ENCODE measurements at regions not wholly inside any gene's neighbourhood (a gene's known extent, or its start where the extent isn't known, plus 50 kb on each side); places are given as distances from the start of the nearest gene placed in this dataset.

DNA sequence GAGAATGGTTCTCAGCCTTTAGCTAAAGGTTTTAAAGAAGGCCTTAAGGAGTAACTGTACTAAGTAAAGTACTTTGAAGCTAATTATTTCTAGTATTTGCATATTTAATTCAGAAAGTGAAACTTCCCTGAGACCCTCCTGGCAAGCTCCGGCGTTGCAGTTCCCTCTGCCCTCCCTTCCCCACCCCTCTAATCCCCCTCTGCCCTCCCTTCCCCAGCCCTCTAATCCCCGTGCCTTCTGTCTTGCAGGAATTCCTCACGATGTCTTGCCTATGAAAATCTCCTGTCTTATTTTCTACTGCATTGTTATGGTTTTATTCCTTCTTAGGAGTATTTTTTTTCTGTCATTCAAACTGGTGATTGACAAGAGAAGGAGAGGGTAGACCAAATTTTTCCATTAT lies 236.9 kb downstream of the COL4A1 start:
- Mint-ChIP-seq H3K36me3 (no peaks in the 10 kb centered on the region), H3K4me1 (peaks cover 5% of the 10 kb centered on the region), H3K4me3 (no peak overlapping the region), H3K27ac (no peak overlapping the region), H3K27me3 (ENCODE audit: low read depth) (no peaks in the 10 kb centered on the region), H3K9me3 (no peaks in the 10 kb centered on the region)
- TF ChIP-seq, protein P1, sequence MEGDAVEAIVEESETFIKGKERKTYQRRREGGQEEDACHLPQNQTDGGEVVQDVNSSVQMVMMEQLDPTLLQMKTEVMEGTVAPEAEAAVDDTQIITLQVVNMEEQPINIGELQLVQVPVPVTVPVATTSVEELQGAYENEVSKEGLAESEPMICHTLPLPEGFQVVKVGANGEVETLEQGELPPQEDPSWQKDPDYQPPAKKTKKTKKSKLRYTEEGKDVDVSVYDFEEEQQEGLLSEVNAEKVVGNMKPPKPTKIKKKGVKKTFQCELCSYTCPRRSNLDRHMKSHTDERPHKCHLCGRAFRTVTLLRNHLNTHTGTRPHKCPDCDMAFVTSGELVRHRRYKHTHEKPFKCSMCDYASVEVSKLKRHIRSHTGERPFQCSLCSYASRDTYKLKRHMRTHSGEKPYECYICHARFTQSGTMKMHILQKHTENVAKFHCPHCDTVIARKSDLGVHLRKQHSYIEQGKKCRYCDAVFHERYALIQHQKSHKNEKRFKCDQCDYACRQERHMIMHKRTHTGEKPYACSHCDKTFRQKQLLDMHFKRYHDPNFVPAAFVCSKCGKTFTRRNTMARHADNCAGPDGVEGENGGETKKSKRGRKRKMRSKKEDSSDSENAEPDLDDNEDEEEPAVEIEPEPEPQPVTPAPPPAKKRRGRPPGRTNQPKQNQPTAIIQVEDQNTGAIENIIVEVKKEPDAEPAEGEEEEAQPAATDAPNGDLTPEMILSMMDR (IDR thresholded peaks at IDR 0.05; ENCODE audit: unreplicated experiment): no peak
- no peak for DNase-seq (ENCODE audit: low spot score in 2 of 2, unreplicated experiment in 2 of 2)

DNA sequence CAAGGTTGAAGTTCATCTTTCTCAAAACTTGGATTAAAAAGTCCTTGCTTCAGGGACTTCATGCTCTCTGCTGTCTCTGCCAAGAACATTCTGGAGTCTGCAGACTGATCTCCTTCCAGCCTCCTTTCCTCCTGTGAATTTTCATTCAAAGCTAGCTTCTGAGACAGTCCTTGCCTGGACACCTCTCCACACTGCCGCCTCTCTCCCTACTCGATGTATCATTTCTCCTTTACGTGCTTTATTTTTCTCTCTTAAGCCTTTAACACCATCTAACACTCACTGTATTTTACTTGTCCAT lies 238.8 kb downstream of the COL4A1 start:
- H3K36me3 Mint-ChIP-seq: no peaks in the 10 kb centered on the region
- peaks cover 5% of the 10 kb centered on the region for H3K4me1 Mint-ChIP-seq
- TF ChIP-seq, protein P1 (IDR thresholded peaks at IDR 0.05; ENCODE audit: unreplicated experiment): no peak
- H3K27ac Mint-ChIP-seq: no peak overlapping the region
- no peaks in the 10 kb centered on the region for H3K27me3 Mint-ChIP-seq (ENCODE audit: low read depth)
- no peaks in the 10 kb centered on the region for H3K9me3 Mint-ChIP-seq
- no peak for DNase-seq (ENCODE audit: low spot score in 2 of 2, unreplicated experiment in 2 of 2)
- H3K4me3 Mint-ChIP-seq: no peak overlapping the region

- Mint-ChIP-seq H3K27ac (no peak overlapping the region), H3K9me3 (no peaks in the 10 kb centered on the region), H3K4me1 (peaks cover 5% of the 10 kb centered on the region), H3K27me3 (ENCODE audit: low read depth) (no peaks in the 10 kb centered on the region), H3K4me3 (no peak overlapping the region), H3K36me3 (no peaks in the 10 kb centered on the region)
- TF ChIP-seq, protein P1 (IDR thresholded peaks at IDR 0.05; ENCODE audit: unreplicated experiment): no peak
- DNase-seq (ENCODE audit: low spot score in 2 of 2, unreplicated experiment in 2 of 2): no peak
Observed at GRCh38 chr13:110067355-110068175, 239.4 kb downstream of the COL4A1 start.

- TF ChIP-seq, protein P1 (IDR thresholded peaks at IDR 0.05; ENCODE audit: unreplicated experiment): no peak
- DNase-seq (ENCODE audit: low spot score in 2 of 2, unreplicated experiment in 2 of 2): no peak
Observed at GRCh38 chr13:110065780-110066179, 241.2 kb downstream of the COL4A1 start.

DNA sequence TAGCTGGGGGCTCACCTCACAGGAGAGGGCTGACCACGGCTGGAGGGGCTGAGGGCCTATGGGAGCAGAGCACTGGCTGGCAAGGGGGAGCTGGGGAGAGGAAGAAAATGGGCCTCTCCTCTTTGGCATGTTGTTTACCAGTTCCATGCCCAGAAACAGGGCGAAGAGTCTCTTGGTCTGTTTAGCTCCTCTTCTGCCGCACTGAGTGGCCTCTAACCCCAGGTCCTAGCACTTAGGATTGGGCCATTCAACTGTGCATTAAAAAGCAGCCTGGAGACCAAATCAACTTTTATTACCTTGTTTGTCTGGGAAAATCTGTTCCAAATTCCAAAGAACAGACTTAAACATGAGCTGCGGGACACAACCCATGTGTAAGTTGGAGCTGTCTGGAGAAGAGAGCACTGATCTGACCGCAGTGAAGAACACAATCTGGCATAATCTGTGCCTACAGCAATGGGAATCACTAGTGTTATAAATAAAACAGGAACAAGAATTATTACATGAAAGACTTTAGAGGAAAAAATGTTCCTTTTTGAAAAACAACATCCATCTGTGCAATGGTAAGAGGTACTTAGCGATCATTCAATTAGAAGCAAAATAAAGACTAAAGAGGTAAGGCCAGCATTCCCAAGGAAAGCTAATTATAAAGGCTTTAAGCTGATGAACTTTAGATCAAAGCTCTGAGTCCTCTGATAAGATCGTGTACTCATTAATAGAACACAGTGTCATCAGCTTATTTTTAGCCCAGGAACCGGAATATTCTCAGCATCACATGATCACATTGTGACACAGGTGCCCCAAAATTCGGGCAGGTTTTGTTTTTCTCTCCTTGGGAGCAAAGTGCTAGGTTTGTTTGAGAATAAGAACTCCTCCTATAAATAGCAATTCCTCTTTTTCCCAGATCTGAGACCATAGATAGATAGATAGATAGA lies 243.2 kb downstream of the COL4A1 start:
- no peaks in the 10 kb centered on the region for H3K36me3 Mint-ChIP-seq
- H3K4me1 Mint-ChIP-seq: no peaks in the 10 kb centered on the region
- DNase-seq (ENCODE audit: low spot score in 2 of 2, unreplicated experiment in 2 of 2): no peak
- H3K27me3 Mint-ChIP-seq (ENCODE audit: low read depth): no peaks in the 10 kb centered on the region
- H3K4me3 Mint-ChIP-seq: no peak overlapping the region
- no peaks in the 10 kb centered on the region for H3K9me3 Mint-ChIP-seq
- no peak overlapping the region for H3K27ac Mint-ChIP-seq
- TF ChIP-seq, protein P1 (IDR thresholded peaks at IDR 0.05; ENCODE audit: unreplicated experiment): no peak

More at GRCh38 chr13:110065780-110066179, 241.2 kb downstream of the COL4A1 start:
- Mint-ChIP-seq H3K27me3 (ENCODE audit: low read depth) (no peaks in the 10 kb centered on the region), H3K36me3 (no peaks in the 10 kb centered on the region), H3K4me1 (peaks cover 5% of the 10 kb centered on the region), H3K4me3 (no peak overlapping the region), H3K9me3 (no peaks in the 10 kb centered on the region), H3K27ac (no peak overlapping the region)
